ENCODE measurements at regions not wholly inside any gene's neighbourhood (a gene's known extent, or its start where the extent isn't known, plus 50 kb on each side); places are given as distances from the start of the nearest gene placed in this dataset.

GRCh38 chr1:184219414-184219813 lies 167.4 kb upstream of the C1orf21 start:
- no peak for DNase-seq (ENCODE audit: low read depth)

GRCh38 chr1:184219883-184220282 lies 166.9 kb upstream of the C1orf21 start:
- no peak for DNase-seq (ENCODE audit: low read depth)

GRCh38 chr1:184221087-184221486 lies 165.7 kb upstream of the C1orf21 start:
- no peak for DNase-seq (ENCODE audit: low read depth)

GRCh38 chr1:184222652-184223052 lies 164.2 kb upstream of the C1orf21 start:
- peak; percentile 11 for DNase-seq (ENCODE audit: low read depth)

GRCh38 chr1:184223216-184223615 lies 163.6 kb upstream of the C1orf21 start:
- DNase-seq (ENCODE audit: low read depth), result no peak

- no peak for DNase-seq (ENCODE audit: low read depth)
Observed at GRCh38 chr1:184225283-184226099, 161.3 kb upstream of the C1orf21 start.

- DNase-seq (ENCODE audit: low read depth), result no peak
Observed at GRCh38 chr1:184226100-184226487, 160.7 kb upstream of the C1orf21 start.

GRCh38 chr1:184228558-184228957 lies 158.3 kb upstream of the C1orf21 start:
- no peak for DNase-seq (ENCODE audit: low read depth)

GRCh38 chr1:184237588-184237987 lies 149.2 kb upstream of the C1orf21 start:
- no peak for DNase-seq (ENCODE audit: low read depth)

GRCh38 chr1:184241446-184241845 lies 145.4 kb upstream of the C1orf21 start:
- DNase-seq (ENCODE audit: low read depth), result no peak

- DNase-seq (ENCODE audit: low read depth), result no peak
Observed at GRCh38 chr1:184242507-184242943, 144.3 kb upstream of the C1orf21 start.

- DNase-seq (ENCODE audit: low read depth), result no peak
Observed at GRCh38 chr1:184244962-184245361, 141.9 kb upstream of the C1orf21 start.

GRCh38 chr1:184247671-184248070 lies 139.2 kb upstream of the C1orf21 start:
- no peak for DNase-seq (ENCODE audit: low read depth)

GRCh38 chr1:184253921-184254320 lies 132.9 kb upstream of the C1orf21 start:
- no peak for DNase-seq (ENCODE audit: low read depth)

GRCh38 chr1:184254849-184255248 lies 132.0 kb upstream of the C1orf21 start:
- no peak for DNase-seq (ENCODE audit: low read depth)

GRCh38 chr1:184255560-184255959 lies 131.3 kb upstream of the C1orf21 start:
- no peak for DNase-seq (ENCODE audit: low read depth)

- no peak for DNase-seq (ENCODE audit: low read depth)
Observed at GRCh38 chr1:184257873-184258272, 129.0 kb upstream of the C1orf21 start.

- no peak for DNase-seq (ENCODE audit: low read depth)
Observed at GRCh38 chr1:184258525-184258924, 128.3 kb upstream of the C1orf21 start.

GRCh38 chr1:184260382-184260781 lies 126.4 kb upstream of the C1orf21 start:
- DNase-seq (ENCODE audit: low read depth), result no peak

GRCh38 chr1:184262109-184262508 lies 124.7 kb upstream of the C1orf21 start:
- no peak for DNase-seq (ENCODE audit: low read depth)

- DNase-seq (ENCODE audit: low read depth), result no peak
Observed at GRCh38 chr1:184267747-184268146, 119.1 kb upstream of the C1orf21 start.

- no peak for DNase-seq (ENCODE audit: low read depth)
Observed at GRCh38 chr1:184270556-184270955, 116.3 kb upstream of the C1orf21 start.

GRCh38 chr1:184272175-184272866 lies 114.5 kb upstream of the C1orf21 start:
- DNase-seq (ENCODE audit: low read depth), result no peak

GRCh38 chr1:184276416-184276815 lies 110.4 kb upstream of the C1orf21 start:
- DNase-seq (ENCODE audit: low read depth), result no peak

Data from stimulated activated CD8-positive, alpha-beta memory T cell treated with anti-CD3 and anti-CD28 coated beads, Interleukin-15, amount 100 ng/mL, for 1 hour (primary cell).